ENCODE measurements at regions not wholly inside any gene's neighbourhood (a gene's known extent, or its start where the extent isn't known, plus 50 kb on each side); places are given as distances from the start of the nearest gene placed in this dataset.
"Not testable (repeated sequence)": the region's sequence is repeated elsewhere in the genome, so short reads cannot be mapped to it uniquely, and the experiment has no call there.

DNA sequence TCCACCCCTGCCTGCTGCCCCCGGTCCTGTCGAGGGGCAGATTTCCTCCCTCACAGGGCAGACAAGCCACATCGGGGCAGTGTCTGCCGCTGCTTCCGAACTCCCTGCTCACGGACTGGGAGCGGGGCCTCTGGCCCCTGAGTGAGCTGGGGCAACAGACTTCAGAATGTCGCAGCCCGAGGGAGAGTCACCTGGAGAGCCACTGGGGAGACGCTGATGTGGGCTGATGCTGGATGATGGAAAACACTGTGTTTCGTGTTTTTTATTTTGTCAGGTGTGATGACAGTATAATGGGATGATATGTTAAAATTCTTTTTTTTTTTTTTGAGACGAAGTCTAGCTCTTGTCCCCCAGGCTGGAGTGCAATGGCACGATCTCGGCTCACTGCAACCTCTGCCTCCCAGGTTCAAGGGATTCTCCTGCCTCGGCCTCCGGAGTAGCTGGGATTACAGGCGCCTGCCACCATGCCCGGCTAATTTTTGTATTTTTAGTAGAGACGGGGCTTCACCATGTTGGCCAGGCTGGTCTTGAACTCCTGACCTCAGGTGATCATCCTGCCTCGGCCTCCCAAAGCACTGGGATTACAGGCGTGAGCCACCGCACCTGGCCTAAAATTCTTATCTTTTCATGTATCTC, 52.1 kb upstream of the SEPTIN5 start:
- DNase-seq (ENCODE audit: low spot score), result not testable (repeated sequence)

DNA sequence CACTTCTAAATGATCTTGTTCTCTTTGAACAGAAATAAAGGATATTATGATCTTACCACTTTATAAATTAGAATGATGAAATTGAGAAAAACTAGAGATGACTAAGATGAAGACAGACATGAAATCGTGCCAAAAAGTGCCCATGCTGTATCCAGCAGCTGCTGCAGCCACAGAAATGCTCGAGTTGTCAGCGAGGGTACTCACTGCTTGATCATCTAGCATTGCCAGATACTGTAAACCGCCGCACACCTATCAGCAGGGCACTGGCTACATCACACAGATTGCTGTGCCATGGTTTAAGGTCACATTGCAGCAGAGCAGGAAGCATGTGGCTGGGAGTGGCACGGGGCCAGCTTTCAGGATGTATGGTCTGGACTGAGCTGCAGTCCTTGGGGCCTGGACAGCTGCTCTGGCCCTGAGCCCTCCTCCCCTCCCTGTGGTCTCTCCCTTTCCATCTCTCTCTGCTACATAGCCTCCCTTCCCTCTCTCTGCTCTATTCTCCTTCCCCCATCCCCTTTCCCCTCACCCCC, 51.0 kb upstream of the SEPTIN5 start:
- DNase-seq (ENCODE audit: low spot score), result no peak

DNA sequence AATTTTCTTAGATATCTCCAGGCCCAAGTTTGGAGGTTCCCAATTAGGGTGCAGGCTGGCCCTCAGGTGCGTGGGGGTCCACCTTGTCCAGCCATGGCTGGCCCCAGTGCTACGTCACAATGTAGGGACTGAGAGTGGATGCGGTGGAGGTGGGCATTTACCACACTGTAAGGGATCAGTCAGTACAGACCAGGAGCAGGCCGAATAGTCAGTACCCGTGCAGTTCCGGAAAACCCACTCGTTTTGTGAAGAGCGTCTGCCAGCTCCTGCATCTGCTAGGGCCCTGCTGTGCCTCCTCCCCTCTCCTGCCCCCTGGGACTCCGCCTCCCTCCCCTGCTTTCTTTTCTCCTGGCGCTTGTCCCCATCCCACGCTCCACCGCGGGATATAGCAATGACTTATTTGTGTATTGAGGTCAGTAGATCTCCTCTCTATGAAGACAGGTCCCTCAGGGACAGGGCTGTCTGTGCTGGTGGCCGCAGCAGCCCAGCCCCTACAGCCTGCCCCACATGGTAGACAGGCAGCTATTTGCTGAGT, 50.4 kb upstream of the SEPTIN5 start:
- DNase-seq (ENCODE audit: low spot score), result peak; percentile 47

DNA sequence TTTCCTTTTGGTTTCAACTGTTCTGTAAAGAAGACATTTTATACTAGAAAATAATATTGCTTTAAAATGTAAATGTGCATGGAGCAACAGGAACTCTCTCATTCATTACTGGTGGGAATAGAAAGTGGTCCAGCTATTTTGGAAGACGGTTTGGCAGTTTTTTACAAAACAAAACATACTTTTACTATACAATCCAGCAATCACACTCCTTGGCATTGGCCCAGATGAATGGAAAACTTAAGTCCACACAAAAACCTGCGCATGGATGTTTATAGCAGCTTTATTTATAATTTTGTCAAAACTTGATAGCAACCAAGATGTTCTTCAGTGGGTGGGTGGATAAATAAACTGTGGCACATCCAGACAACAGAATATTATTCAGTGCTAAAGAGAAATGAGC, 49.9 kb upstream of the SEPTIN5 start:
- no peak for DNase-seq (ENCODE audit: low spot score)
